GM11168 (cell line): ENCODE measurements at regions not wholly inside any gene's neighbourhood (a gene's known extent, or its start where the extent isn't known, plus 50 kb on each side); places are given as distances from the start of the nearest gene placed in this dataset.

Source experiments
- in situ Hi-C: fragments of 300-500 bp; cut with MboI; formaldehyde crosslinking; loops from one replicate; pipeline ENCODE4 v1.12.0; 2022; ENCODE audit warnings: low sequenced_read_pairs; ENCODE audit not compliant: unreplicated experiment

GRCh38 chr3:10757821-10758130 is 58.3 kb upstream of the SLC6A11 start:
- in situ Hi-C loops: loop anchor here (5.0 kb wide), 1 partner anchor 130 kb away; no protein-coding TSS in a partner anchor

- in situ Hi-C loops: loop anchor here (5.0 kb wide), 1 partner anchor 129 kb away; no protein-coding TSS in a partner anchor
Measured at GRCh38 chr3:10758304-10759037, 57.6 kb upstream of the SLC6A11 start.

DNA sequence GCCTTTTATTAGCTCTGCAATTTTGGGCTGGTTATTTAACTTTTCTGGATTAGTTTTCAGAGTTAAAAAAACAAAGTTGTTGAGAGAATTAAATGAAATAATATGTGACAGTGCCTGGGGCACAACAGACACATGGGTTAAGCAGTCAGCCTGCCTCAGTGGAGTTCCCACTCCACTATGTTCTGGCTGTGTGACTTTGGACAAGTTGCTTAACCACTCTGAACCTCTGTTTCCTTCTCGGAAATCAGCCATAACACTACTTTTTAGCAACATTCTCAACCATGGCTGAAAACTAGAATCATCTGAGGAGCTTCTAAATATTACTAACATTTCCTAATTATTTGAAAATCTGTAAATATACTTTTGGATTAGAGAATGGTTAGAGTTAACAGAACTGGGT is 56.5 kb upstream of the SLC6A11 start:
- in situ Hi-C loops: loop anchor here (5.0 kb wide), 1 partner anchor 128 kb away; no protein-coding TSS in a partner anchor

DNA sequence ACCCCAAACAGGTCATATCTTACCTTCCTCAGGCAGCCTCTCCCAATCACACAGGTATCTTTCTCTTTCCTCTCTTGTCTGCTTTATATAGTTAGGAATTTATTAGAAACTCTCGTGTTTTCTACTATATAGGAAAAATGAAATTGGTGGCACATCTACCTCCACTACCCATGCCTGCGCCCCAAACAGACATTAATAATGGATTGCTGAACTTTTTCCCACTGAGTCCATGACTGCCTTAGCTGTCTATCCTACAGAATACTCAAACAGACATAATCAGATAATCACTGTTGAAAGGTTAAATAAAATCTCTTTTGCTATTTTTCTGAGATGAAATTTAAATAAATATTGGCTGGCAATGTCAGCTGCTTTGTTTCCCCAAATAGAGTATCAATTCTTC is 55.8 kb upstream of the SLC6A11 start:
- in situ Hi-C loops: no loop called here

GRCh38 chr3:10761583-10761982 is 54.4 kb upstream of the SLC6A11 start:
- in situ Hi-C loops: no loop called here

DNA sequence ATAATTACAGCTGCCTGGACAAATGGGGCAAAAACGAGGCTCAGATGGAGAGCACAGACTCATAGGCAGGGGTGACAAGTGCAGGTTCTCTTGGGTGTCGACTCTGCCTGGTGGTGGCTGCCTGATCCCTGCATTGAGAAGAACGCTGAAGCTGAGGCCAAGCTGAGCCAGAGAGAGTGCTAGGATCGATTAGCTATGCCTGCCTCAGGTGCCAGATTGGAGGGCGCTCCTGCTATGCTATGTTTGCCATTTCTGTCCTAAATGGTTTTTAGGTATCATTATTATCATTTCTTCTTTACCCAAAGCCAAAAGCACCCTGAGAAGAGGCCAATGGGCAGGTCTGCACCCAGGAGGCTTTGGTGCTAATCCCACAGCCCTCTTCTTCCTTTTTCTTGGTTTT is 53.9 kb upstream of the SLC6A11 start:
- in situ Hi-C loops: no loop called here

DNA sequence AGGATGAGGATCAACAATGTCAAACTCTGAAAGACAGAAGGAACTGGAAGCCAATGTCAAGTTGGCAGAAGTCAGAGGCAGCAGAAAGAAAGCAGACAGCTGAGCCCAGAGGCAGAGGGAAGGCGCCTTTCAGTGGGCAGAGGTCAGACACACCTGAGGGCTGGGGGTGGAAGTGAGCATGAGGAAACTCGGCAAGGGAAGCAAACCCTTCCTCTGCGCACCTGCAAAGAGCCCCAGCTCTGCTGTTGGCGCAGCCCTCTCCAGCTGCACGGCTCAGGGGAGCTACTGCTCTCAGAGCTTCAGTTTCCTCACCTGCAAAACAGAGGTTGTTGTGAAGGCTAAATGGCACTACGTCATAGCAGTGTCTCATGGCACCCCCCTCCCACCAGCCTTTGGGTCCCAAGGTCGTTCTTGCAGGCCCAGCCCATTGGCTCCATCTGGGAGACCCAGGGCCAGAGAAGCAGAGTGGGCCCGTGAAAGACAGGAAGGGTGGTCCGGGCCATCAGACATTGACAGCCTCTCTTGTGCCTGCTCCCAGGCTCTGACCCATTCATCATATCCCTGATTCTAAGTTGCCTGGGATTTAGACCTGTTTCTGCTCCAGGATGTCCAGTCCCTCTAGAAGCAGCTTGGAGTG is 53.3 kb upstream of the SLC6A11 start:
- in situ Hi-C loops: no loop called here

GRCh38 chr3:10763248-10763620 is 52.8 kb upstream of the SLC6A11 start:
- in situ Hi-C loops: no loop called here

DNA sequence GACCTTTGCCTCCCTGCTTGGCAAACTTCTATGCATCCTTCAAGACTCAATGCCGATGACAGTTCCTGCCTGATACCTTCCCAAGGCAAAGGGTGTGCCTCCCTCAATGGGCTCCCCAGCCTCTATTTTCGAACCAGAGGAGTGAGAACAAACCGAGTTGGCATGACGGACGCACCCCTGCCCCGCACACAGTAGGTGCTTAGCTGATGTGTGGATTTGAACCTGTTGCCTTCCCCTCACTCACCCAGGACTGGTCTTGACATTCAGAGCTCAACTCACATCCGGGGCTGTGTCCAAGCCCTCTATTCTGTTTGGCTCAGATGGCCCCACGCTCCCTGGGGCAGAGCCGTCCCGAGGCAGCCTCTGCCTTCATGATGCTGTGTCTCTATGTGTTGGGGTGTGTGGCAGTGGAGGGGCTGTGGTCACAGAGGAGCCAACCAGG is 52.2 kb upstream of the SLC6A11 start:
- in situ Hi-C loops: no loop called here

- in situ Hi-C loops: no loop called here
Measured at GRCh38 chr3:10764259-10765051, 51.6 kb upstream of the SLC6A11 start.

DNA sequence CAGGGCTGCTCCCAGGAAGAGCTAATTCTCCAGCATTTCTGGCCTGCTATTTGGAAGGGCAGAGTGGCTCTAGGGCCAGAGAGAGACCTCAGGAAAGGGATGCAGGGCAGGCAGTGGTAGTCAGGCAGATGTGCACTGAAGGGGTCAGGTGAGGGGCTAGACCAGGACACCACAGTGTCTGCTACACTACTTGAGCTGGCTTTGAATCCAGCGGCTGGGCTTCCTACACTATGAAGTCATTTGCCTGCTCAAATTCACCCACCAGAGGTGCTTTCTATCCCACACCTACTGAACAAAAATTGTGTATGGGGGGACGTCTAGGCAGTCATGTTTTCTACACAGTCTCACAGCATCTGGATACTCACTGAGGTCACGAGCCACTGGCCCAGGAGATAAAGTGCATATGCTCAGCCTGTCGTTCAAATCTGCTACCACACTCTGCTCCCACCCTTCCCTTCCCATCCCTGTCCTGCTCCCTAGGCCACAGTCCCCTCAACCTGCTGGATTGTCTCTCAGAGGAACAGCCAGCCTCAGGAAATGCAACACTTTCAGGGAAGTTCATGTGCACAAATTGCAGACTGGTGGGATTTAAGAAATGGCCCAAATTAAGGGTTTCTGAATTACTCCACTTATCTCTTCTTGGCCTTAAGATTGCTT is 49.9 kb upstream of the SLC6A11 start:
- in situ Hi-C loops: no loop called here
